ENCODE measurements at regions not wholly inside any gene's neighbourhood (a gene's known extent, or its start where the extent isn't known, plus 50 kb on each side); places are given as distances from the start of the nearest gene placed in this dataset.

DNA sequence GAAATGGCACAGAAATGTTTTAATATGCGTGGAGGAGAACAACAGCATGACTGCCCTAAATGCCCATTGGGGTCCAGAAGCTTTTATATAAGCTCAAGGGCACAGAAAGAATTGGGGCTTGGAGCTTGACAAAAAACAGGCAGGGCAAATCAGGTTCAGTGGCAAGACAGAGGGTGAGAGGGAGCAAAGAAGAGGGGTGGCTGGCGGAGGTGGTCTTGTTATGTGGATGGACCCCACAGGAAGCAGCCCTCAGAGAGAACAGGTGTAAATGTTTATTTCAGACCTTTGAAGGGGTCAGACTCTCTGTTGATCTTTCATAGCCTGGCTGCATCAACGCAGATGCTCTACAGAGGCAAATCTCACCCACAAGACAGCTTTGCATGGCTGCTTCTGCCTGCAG is 213.1 kb upstream of the B3GAT1 start:
- intact Hi-C loops (cut with DNase I) = no loop called here
- DNase-seq = no peak
- H3K27ac ChIP-seq = no peak overlapping the region
- TF ChIP-seq, protein P1, sequence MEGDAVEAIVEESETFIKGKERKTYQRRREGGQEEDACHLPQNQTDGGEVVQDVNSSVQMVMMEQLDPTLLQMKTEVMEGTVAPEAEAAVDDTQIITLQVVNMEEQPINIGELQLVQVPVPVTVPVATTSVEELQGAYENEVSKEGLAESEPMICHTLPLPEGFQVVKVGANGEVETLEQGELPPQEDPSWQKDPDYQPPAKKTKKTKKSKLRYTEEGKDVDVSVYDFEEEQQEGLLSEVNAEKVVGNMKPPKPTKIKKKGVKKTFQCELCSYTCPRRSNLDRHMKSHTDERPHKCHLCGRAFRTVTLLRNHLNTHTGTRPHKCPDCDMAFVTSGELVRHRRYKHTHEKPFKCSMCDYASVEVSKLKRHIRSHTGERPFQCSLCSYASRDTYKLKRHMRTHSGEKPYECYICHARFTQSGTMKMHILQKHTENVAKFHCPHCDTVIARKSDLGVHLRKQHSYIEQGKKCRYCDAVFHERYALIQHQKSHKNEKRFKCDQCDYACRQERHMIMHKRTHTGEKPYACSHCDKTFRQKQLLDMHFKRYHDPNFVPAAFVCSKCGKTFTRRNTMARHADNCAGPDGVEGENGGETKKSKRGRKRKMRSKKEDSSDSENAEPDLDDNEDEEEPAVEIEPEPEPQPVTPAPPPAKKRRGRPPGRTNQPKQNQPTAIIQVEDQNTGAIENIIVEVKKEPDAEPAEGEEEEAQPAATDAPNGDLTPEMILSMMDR (IDR thresholded peaks at IDR 0.05) = no peak
- no peaks in the 10 kb centered on the region for H3K27me3 ChIP-seq
- no peaks in the 10 kb centered on the region for H3K36me3 ChIP-seq
- H3K4me1 ChIP-seq = no peaks in the 10 kb centered on the region
- no peaks in the 10 kb centered on the region for H3K9me3 ChIP-seq
- no peak overlapping the region for H3K4me3 ChIP-seq (replicated peaks in 1 of 3)
- 89 to 94% methylated on average over 3 of the region's 3 CpGs for WGBS, 2 donors

DNA sequence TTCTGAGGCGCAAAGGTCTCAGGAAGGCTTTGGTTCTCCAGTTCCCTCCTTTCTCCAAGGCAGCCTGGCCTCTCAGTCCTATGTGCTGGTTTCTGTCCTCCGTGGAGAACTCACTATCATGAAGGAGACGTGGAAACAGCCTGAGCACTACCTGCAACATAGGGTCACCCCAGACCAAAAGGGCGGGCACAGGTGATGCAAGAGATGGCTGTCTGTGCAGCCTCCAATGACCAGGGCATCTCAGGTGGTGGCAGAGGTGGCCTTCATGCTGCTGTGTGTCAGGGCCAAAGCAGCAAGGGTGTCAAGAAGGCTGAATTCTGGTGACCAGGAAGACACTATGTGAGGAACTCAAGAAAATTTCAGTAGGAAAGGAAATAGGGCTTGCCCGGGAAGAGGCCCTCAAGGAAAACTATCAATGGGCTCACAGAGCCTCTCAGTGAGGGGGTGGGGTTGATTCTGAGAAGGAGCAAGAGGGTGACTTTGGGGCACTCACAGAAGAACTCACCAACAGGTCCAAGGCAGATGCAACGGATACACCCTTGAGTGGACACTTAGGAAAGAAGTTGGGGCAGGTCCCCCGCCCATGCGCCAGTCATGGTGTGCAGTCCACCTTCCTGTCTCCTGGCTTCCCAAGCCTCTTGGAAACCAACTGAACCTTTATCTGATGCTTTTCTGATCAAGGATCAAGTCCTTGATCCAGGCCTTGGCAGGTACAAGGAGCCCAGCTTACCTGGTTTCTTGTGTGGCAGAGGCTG is 212.3 kb upstream of the B3GAT1 start:
- no peak overlapping the region for H3K4me3 ChIP-seq (replicated peaks in 1 of 3)

GRCh38 chr11:134623711-134624110 is 211.7 kb upstream of the B3GAT1 start:
- Histone ChIP-seq H3K9me3 (no peaks in the 10 kb centered on the region), H3K27ac (no peak overlapping the region), H3K36me3 (no peaks in the 10 kb centered on the region), H3K27me3 (no peaks in the 10 kb centered on the region), H3K4me3 (replicated peaks in 1 of 3) (no peak overlapping the region), H3K4me1 (no peaks in the 10 kb centered on the region)
- TF ChIP-seq POLR2A (IDR thresholded peaks at IDR 0.05) = no peak
- TF ChIP-seq, protein P1 (IDR thresholded peaks at IDR 0.05) = no peak
- no peak for DNase-seq
- intact Hi-C loops (cut with DNase I) = no loop called here
- WGBS, 2 donors = 91 to 96% methylated on average over 5 of the region's 5 CpGs

More for the DNA sequence above, 212.3 kb upstream of the B3GAT1 start:
- Histone ChIP-seq H3K27ac (no peak overlapping the region), H3K36me3 (no peaks in the 10 kb centered on the region), H3K4me1 (no peaks in the 10 kb centered on the region), H3K9me3 (no peaks in the 10 kb centered on the region), H3K27me3 (no peaks in the 10 kb centered on the region)
- DNase-seq = no peak
- 92 to 96% methylated on average over 8 of the region's 8 CpGs for WGBS, 2 donors
- no peak for TF ChIP-seq POLR2A (IDR thresholded peaks at IDR 0.05)
- TF ChIP-seq, protein P1 (IDR thresholded peaks at IDR 0.05) = no peak
- intact Hi-C loops (cut with DNase I) = no loop called here

DNA sequence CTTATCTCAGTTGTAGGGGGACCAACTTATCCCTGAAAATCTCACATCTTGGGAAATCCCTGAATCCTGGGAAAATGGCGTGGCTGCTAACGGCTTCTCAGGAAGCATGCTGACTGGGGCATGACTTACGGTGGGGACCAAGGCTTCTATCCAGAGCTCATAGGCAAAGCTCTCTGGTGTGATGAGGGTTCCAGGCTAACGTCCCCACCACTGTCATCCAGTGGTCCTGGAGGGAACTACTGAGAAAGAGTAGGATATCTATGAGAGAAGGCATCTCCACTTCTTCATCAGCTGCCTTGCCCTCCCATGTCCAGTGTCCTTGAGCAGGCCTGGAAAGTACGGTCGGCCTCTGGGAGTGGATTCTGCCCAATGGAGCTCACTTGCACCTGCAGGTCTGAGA is 210.4 kb upstream of the B3GAT1 start:
- Histone ChIP-seq H3K36me3 (no peaks in the 10 kb centered on the region), H3K27ac (no peak overlapping the region), H3K4me3 (replicated peaks in 1 of 3) (no peak overlapping the region), H3K27me3 (no peaks in the 10 kb centered on the region), H3K9me3 (no peaks in the 10 kb centered on the region), H3K4me1 (no peaks in the 10 kb centered on the region)
- TF ChIP-seq POLR2A (IDR thresholded peaks at IDR 0.05) = no peak
- TF ChIP-seq, protein P1 (IDR thresholded peaks at IDR 0.05) = no peak
- WGBS, 2 donors = 92 to 97% methylated on average over 6 of the region's 6 CpGs
- no peak for DNase-seq
- intact Hi-C loops (cut with DNase I) = no loop called here

DNA sequence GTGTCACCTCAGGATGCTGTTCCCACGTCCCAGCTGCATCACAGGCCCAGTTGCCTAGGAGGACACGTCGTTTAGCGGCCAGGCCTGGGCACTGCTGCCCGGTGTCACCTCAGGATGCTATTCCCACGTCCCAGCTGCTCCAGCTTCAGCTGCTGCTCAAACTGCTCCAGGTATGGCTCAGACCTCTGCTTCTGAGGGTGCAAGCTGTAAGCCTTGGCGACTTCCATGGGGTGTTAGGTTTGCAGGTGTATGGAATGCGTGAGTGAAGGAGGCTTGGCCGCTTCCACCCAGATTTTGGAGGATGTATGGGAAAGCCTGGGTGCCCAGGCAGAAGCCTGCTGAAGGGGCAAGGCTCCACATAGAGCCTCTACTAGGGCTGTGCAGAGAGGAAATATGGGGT is 205.3 kb upstream of the B3GAT1 start:
- intact Hi-C loops (cut with DNase I) = no loop called here

More for the DNA sequence above, 205.3 kb upstream of the B3GAT1 start:
- Histone ChIP-seq H3K9me3 (no peaks in the 10 kb centered on the region), H3K4me1 (no peaks in the 10 kb centered on the region), H3K4me3 (replicated peaks in 1 of 3) (no peak overlapping the region), H3K27ac (no peak overlapping the region), H3K27me3 (no peaks in the 10 kb centered on the region), H3K36me3 (no peaks in the 10 kb centered on the region)
- DNase-seq = no peak
- no peak for TF ChIP-seq POLR2A (IDR thresholded peaks at IDR 0.05)
- TF ChIP-seq, protein P1 (IDR thresholded peaks at IDR 0.05) = no peak
- WGBS, 2 donors = 85 to 93% methylated on average over 3 to 9 of the region's 9 CpGs

All from thyroid gland (tissue), 4 donors.